SK-N-MC (cell line): ENCODE measurements at regions not wholly inside any gene's neighbourhood (a gene's known extent, or its start where the extent isn't known, plus 50 kb on each side); places are given as distances from the start of the nearest gene placed in this dataset.

ENCODE experiments used
- EZH2 ChIP-seq: fragments of 200-600 bp; sonication (generic); IDR thresholded peaks from one replicate; pipeline ENCODE4 v1.6.1; 2017; ENCODE audit warnings: antibody characterized with exemption
- POLR2AphosphoS5 ChIP-seq: IDR thresholded peaks from 2 replicates; pipeline ENCODE4 v1.6.1; 2012; ENCODE audit warnings: mild to moderate bottlenecking, low read depth, low read length, borderline replicate concordance

DNA sequence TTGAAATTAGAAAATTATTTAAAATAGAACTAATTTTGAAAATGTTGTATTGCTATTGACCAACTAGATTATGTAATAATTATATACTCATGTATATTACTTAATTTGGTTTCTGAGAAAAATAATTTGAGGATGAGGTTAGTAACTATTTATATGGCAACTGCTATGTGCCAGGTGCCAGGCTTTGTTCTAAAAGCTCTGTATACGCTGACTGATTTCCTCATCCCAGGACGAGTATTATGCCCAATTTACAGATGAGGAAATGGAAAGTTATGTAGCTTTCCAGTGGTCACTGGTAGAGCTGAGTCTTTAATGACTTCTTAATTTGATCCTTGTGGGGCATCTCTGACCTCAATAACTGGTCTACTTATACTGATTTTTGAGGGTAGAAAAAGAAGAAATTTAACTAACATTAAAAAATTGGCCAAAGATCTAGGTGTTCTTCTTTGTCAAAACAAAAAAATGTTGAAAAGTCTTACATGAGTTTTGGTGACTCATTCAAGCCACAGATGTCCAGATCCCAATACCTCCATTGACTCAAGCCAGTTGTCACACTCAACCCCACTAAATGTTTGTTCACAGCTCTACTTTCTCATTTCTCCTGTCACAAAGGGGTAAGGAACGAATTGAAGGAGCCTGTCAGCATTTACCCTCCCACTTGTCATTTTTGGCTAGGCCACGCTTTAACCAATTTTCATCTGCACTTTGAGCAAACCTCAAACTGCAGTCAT, 228.1 kb upstream of the MEF2C start:
- no peak for TF ChIP-seq POLR2AphosphoS5
- TF ChIP-seq EZH2 = no peak
